ENCODE measurements at regions not wholly inside any gene's neighbourhood (a gene's known extent, or its start where the extent isn't known, plus 50 kb on each side); places are given as distances from the start of the nearest gene placed in this dataset.

GRCh38 chr3:94259291-94259690 is 196.4 kb downstream of the NSUN3 start:
- Histone ChIP-seq H3K9me2 (replicated peaks; ENCODE audit: insufficient read depth, low read length) (no peaks in the 10 kb centered on the region), H3K9ac (ENCODE audit: low read length) (no peak overlapping the region), H3K4me2 (ENCODE audit: low read depth, low read length, poor library complexity, severe bottlenecking) (no peak overlapping the region), H3K27ac (ENCODE audit: low read depth, low read length) (no peak overlapping the region), H4K20me1 (ENCODE audit: low read depth, low read length) (no peaks in the 10 kb centered on the region), H3K27me3 (ENCODE audit: low read length) (no peaks in the 10 kb centered on the region), H3K36me3 (ENCODE audit: low read length) (no peaks in the 10 kb centered on the region), H3F3A (ENCODE audit: insufficient read depth) (no peaks in the 10 kb centered on the region), H3K79me2 (ENCODE audit: insufficient read depth, low read length) (no peaks in the 10 kb centered on the region), H3K9me3 (ENCODE audit: insufficient read depth, low read length) (no peaks in the 10 kb centered on the region), H3K4me3 (ENCODE audit: insufficient read depth, low read length, poor library complexity, severe bottlenecking) (no peak overlapping the region), H2AFZ (ENCODE audit: low read depth, low read length, severe bottlenecking) (no peak overlapping the region)
- TF ChIP-seq EZH2phosphoT487 (conservative IDR thresholded peaks at IDR 0.05; ENCODE audit: low read length) = no peak
- TF ChIP-seq CTCF (IDR thresholded peaks at IDR 0.05; ENCODE audit: insufficient read depth, low read length, poor library complexity, severe bottlenecking) = no peak

GRCh38 chr3:94269763-94270162 is 206.9 kb downstream of the NSUN3 start:
- Histone ChIP-seq H2AFZ (ENCODE audit: low read depth, low read length, severe bottlenecking) (no peak overlapping the region), H3K4me2 (ENCODE audit: low read depth, low read length, poor library complexity, severe bottlenecking) (no peak overlapping the region), H3K36me3 (ENCODE audit: low read length) (no peaks in the 10 kb centered on the region), H3K9me2 (replicated peaks; ENCODE audit: insufficient read depth, low read length) (no peaks in the 10 kb centered on the region), H4K20me1 (ENCODE audit: low read depth, low read length) (no peaks in the 10 kb centered on the region), H3K27ac (ENCODE audit: low read depth, low read length) (no peak overlapping the region), H3K9me3 (ENCODE audit: insufficient read depth, low read length) (no peaks in the 10 kb centered on the region), H3K4me3 (ENCODE audit: insufficient read depth, low read length, poor library complexity, severe bottlenecking) (no peak overlapping the region), H3K27me3 (ENCODE audit: low read length) (no peaks in the 10 kb centered on the region), H3F3A (ENCODE audit: insufficient read depth) (no peaks in the 10 kb centered on the region), H3K79me2 (ENCODE audit: insufficient read depth, low read length) (no peaks in the 10 kb centered on the region), H3K9ac (ENCODE audit: low read length) (no peak overlapping the region)
- TF ChIP-seq CTCF (IDR thresholded peaks at IDR 0.05; ENCODE audit: insufficient read depth, low read length, poor library complexity, severe bottlenecking) (no peak), EZH2phosphoT487 (conservative IDR thresholded peaks at IDR 0.05; ENCODE audit: low read length) (no peak)

- Histone ChIP-seq H3K9ac (ENCODE audit: low read length) (no peak overlapping the region), H3K9me2 (replicated peaks; ENCODE audit: insufficient read depth, low read length) (no peaks in the 10 kb centered on the region), H3K4me3 (ENCODE audit: insufficient read depth, low read length, poor library complexity, severe bottlenecking) (no peak overlapping the region), H3F3A (ENCODE audit: insufficient read depth) (no peaks in the 10 kb centered on the region), H3K4me2 (ENCODE audit: low read depth, low read length, poor library complexity, severe bottlenecking) (no peak overlapping the region), H3K9me3 (ENCODE audit: insufficient read depth, low read length) (no peaks in the 10 kb centered on the region), H3K36me3 (ENCODE audit: low read length) (no peaks in the 10 kb centered on the region), H3K79me2 (ENCODE audit: insufficient read depth, low read length) (no peaks in the 10 kb centered on the region), H4K20me1 (ENCODE audit: low read depth, low read length) (no peaks in the 10 kb centered on the region), H3K27ac (ENCODE audit: low read depth, low read length) (no peak overlapping the region), H2AFZ (ENCODE audit: low read depth, low read length, severe bottlenecking) (no peak overlapping the region), H3K27me3 (ENCODE audit: low read length) (no peaks in the 10 kb centered on the region)
- TF ChIP-seq CTCF (IDR thresholded peaks at IDR 0.05; ENCODE audit: insufficient read depth, low read length, poor library complexity, severe bottlenecking) (no peak), EZH2phosphoT487 (conservative IDR thresholded peaks at IDR 0.05; ENCODE audit: low read length) (no peak)
Measured at GRCh38 chr3:94272016-94272415, 209.2 kb downstream of the NSUN3 start.
